Panc1 (cell line): ENCODE measurements at regions not wholly inside any gene's neighbourhood (a gene's known extent, or its start where the extent isn't known, plus 50 kb on each side); places are given as distances from the start of the nearest gene placed in this dataset.

Source experiments
- ATAC-seq: fragments of 200-7000 bp; cut with Tn5 transposase; 2 replicates; pipeline ENCODE4 v1.9.1; 2020; ENCODE audit warnings: mild to moderate bottlenecking, moderate library complexity
- BruUV-seq: library from RNA; stranded (reverse); fragments of 400-500 nt; replicated peaks from 2 replicates; lab custom pipeline; 2021; lab: Mats Ljungman, UMichigan
- CTCF ChIA-PET: fragments of 300-600 bp; sonication (Branson Sonifier 250); formaldehyde crosslinking; loops from one replicate; lab custom pipeline; 2022; ENCODE audit warnings: antibody characterized with exemption; lab: Charles Lee
- POLR2A ChIA-PET: fragments of 300-600 bp; sonication (Branson Sonifier 250); formaldehyde crosslinking; loops from one replicate; lab custom pipeline; 2022; ENCODE audit warnings: antibody characterized with exemption; lab: Charles Lee
- DNase-seq: peaks from one replicate; pipeline ENCODE4 v3.0.0-alpha.2; 2010; ENCODE audit warnings: low read depth, low spot score
- H3K27ac ChIP-seq: 2 replicates; pipeline ENCODE4 v1.5.1; 2011; ENCODE audit warnings: mild to moderate bottlenecking, low read length, inconsistent platforms
- H3K27me3 ChIP-seq: fragments of 200-500 bp; sonication (Bioruptor generic); 2 replicates; pipeline ENCODE4 v1.6.0; 2014; ENCODE audit warnings: low read length, inconsistent platforms; ENCODE audit not compliant: control insufficient read depth, insufficient read depth
- H3K36me3 ChIP-seq: fragments of 200-500 bp; sonication (Bioruptor generic); 2 replicates; pipeline ENCODE4 v1.5.1; 2014; ENCODE audit warnings: inconsistent platforms, mild to moderate bottlenecking, low read length, moderate library complexity; ENCODE audit not compliant: control insufficient read depth, insufficient read depth
- H3K4me1 ChIP-seq: 2 replicates; pipeline ENCODE4 v1.5.1; 2011; ENCODE audit warnings: inconsistent platforms, mild to moderate bottlenecking, low read length, moderate library complexity; ENCODE audit not compliant: control insufficient read depth, insufficient read depth
- H3K4me3 ChIP-seq, 2 experiments: 2 replicates each; pipeline ENCODE4 v1.5.1; 2011 to 2012; ENCODE audit warnings: low read depth in 2 of 2, low read length in 2 of 2, mild to moderate bottlenecking in 2 of 2, inconsistent platforms in 1 of 2, moderate library complexity in 1 of 2
- H3K9me3 ChIP-seq: fragments of 200-500 bp; sonication (Bioruptor generic); 2 replicates; pipeline ENCODE4 v1.5.1; 2014; ENCODE audit warnings: low read depth, mild to moderate bottlenecking, inconsistent platforms, low read length, moderate library complexity; ENCODE audit not compliant: control insufficient read depth, insufficient read depth
- POLR2AphosphoS5 ChIP-seq: IDR thresholded peaks from 2 replicates; pipeline ENCODE4 v1.6.1; 2012; ENCODE audit warnings: mild to moderate bottlenecking, low read depth, low read length, moderate library complexity
- SIN3A ChIP-seq: IDR thresholded peaks from 2 replicates; pipeline ENCODE4 v1.6.1; 2012; ENCODE audit warnings: low read depth, mild to moderate bottlenecking, low read length, moderate library complexity, borderline replicate concordance; ENCODE audit not compliant: insufficient read depth
- TCF7L2 ChIP-seq: IDR thresholded peaks from 2 replicates; pipeline ENCODE4 v1.6.1; 2011; ENCODE audit warnings: mild to moderate bottlenecking, low read depth, low read length, inconsistent platforms
- in situ Hi-C: cut with HindIII; loops from 2 replicates; pipeline ENCODE4 v1.10.0; 2016; ENCODE audit warnings: low sequenced_read_pairs, low pct_unique_long_range_greater_than_20kb
- intact Hi-C: fragments of 100-400 bp; cut with micrococcal nuclease; formaldehyde crosslinking; loops from one replicate; pipeline ENCODE4 v1.10.0; 2022; ENCODE audit not compliant: unreplicated experiment
- TF ChIP-seq, protein P1 (sequence below): fragments of 450-650 bp; IDR thresholded peaks from 2 replicates; pipeline ENCODE4 v1.5.1; 2017; ENCODE audit warnings: mild to moderate bottlenecking
- TF ChIP-seq, protein P2 (sequence below), 2 experiments: IDR thresholded peaks; 2 replicates each; pipeline ENCODE4 v1.6.1; 2011 to 2012; ENCODE audit warnings: low read depth in 2 of 2, control low read depth in 1 of 2, low read length in 1 of 2, mild to moderate bottlenecking in 1 of 2, moderate library complexity in 1 of 2; ENCODE audit not compliant: insufficient read depth in 1 of 2

DNA sequence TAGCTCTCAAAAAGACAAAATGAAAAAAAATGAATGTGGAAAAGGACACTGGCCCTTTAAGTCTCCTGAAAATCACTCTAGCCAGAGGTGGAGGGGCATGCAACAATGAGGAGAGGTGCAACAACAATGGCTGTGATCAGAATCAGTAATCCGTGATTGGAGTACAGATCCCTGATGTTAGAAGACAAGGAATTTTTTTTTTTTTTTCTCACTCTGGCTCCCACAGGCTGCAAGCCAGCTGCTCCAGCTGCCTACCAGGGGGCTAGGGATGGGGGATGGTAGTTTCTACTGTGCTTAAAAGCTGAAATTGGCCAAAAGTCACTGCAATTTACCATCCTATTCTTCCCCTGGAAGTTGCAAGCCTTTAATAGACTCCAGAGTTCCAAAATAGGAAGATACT is 54.5 kb downstream of the STYXL2 start:
- DNase-seq: no peak
- H3K27ac ChIP-seq: no peak overlapping the region
- intact Hi-C loops (no loop called here), in situ Hi-C loops (no loop called here)
- H3K9me3 ChIP-seq: no peaks in the 10 kb centered on the region
- peaks cover 8% of the 10 kb centered on the region for H3K27me3 ChIP-seq
- TF ChIP-seq, protein P1, sequence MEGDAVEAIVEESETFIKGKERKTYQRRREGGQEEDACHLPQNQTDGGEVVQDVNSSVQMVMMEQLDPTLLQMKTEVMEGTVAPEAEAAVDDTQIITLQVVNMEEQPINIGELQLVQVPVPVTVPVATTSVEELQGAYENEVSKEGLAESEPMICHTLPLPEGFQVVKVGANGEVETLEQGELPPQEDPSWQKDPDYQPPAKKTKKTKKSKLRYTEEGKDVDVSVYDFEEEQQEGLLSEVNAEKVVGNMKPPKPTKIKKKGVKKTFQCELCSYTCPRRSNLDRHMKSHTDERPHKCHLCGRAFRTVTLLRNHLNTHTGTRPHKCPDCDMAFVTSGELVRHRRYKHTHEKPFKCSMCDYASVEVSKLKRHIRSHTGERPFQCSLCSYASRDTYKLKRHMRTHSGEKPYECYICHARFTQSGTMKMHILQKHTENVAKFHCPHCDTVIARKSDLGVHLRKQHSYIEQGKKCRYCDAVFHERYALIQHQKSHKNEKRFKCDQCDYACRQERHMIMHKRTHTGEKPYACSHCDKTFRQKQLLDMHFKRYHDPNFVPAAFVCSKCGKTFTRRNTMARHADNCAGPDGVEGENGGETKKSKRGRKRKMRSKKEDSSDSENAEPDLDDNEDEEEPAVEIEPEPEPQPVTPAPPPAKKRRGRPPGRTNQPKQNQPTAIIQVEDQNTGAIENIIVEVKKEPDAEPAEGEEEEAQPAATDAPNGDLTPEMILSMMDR: no peak
- TF ChIP-seq TCF7L2 (no peak), SIN3A (no peak), POLR2AphosphoS5 (no peak)
- TF ChIP-seq, protein P2, sequence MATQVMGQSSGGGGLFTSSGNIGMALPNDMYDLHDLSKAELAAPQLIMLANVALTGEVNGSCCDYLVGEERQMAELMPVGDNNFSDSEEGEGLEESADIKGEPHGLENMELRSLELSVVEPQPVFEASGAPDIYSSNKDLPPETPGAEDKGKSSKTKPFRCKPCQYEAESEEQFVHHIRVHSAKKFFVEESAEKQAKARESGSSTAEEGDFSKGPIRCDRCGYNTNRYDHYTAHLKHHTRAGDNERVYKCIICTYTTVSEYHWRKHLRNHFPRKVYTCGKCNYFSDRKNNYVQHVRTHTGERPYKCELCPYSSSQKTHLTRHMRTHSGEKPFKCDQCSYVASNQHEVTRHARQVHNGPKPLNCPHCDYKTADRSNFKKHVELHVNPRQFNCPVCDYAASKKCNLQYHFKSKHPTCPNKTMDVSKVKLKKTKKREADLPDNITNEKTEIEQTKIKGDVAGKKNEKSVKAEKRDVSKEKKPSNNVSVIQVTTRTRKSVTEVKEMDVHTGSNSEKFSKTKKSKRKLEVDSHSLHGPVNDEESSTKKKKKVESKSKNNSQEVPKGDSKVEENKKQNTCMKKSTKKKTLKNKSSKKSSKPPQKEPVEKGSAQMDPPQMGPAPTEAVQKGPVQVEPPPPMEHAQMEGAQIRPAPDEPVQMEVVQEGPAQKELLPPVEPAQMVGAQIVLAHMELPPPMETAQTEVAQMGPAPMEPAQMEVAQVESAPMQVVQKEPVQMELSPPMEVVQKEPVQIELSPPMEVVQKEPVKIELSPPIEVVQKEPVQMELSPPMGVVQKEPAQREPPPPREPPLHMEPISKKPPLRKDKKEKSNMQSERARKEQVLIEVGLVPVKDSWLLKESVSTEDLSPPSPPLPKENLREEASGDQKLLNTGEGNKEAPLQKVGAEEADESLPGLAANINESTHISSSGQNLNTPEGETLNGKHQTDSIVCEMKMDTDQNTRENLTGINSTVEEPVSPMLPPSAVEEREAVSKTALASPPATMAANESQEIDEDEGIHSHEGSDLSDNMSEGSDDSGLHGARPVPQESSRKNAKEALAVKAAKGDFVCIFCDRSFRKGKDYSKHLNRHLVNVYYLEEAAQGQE (IDR thresholded peaks at IDR 0.05; ENCODE audit: insufficient read depth in 1 of 2, low read depth in 2 of 2, low read length in 1 of 2): no peak
- H3K4me3 ChIP-seq: no peak overlapping the region
- no TSS peak for BruUV-seq
- ChIA-PET POLR2A (no interaction called here), CTCF (no interaction called here)
- no peaks in the 10 kb centered on the region for H3K36me3 ChIP-seq
- H3K4me1 ChIP-seq: no peaks in the 10 kb centered on the region
- ATAC-seq: no peak

DNA sequence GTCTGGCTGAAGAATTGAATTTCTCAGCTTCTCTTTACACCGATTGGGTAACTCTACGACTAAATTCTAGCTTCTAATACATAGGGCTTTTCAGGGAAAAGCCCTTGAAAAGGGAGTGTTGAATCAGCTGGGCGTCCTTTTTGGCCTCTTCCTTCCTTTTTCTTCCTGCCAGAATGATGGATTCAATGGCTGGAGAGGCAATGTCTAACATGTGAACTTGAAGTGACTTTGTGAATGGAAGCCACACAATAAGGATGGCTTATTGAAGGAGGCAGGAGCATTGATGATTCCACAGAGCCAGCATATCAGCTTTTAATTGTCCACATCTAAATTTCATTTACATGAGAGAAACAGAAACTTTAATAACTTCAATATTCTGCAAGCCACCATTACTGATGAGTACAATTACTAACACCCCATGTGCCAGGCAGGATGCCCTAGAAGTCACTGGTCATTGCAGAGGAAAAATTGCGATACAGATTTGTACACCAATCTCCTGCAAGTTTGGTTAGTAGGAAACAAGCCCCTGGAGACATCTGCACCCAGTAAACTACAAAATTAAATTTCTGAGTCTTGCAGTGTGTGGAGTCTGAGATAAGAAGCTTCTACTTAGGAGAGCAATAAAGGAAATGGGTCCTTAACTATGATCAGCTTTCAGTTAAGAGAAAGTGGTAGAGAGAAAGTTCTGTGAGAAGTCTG is 56.1 kb downstream of the STYXL2 start:
- no peak overlapping the region for H3K27ac ChIP-seq
- DNase-seq (no peak), ATAC-seq (no peak)
- CTCF ChIA-PET: no interaction called here
- TF ChIP-seq, protein P1: no peak
- TF ChIP-seq TCF7L2: no peak
- no peak for TF ChIP-seq SIN3A
- H3K4me1 ChIP-seq: no peaks in the 10 kb centered on the region
- BruUV-seq: no TSS peak
- POLR2A ChIA-PET: no interaction called here
- in situ Hi-C loops (no loop called here), intact Hi-C loops (no loop called here)
- no peaks in the 10 kb centered on the region for H3K36me3 ChIP-seq
- H3K4me3 ChIP-seq: no peak overlapping the region
- H3K27me3 ChIP-seq: peaks cover 8% of the 10 kb centered on the region
- no peaks in the 10 kb centered on the region for H3K9me3 ChIP-seq
